Spleen (tissue), 11 donors: ENCODE measurements at regions not wholly inside any gene's neighbourhood (a gene's known extent, or its start where the extent isn't known, plus 50 kb on each side); places are given as distances from the start of the nearest gene placed in this dataset.

Experiments used
- DNase-seq: peaks from one replicate; pipeline ENCODE4 v3.0.0-alpha.2; 2020
- H3K27ac ChIP-seq, 8 donors: fragments of 200-600 bp; sonication (generic) in 7 of 8; 1 replicate in 4 of 8; 2 replicates in 4 of 8; pipeline versions ENCODE4 v1.5.0 to v1.8.0; 2016 to 2021; ENCODE audit warnings: inconsistent platforms in 4 of 8, mild to moderate bottlenecking in 4 of 8, moderate library complexity in 1 of 8
- H3K27me3 ChIP-seq, 7 donors: fragments of 200-600 bp; sonication (generic) in 6 of 7; replicated peaks in 1 of 7; 1 replicate in 4 of 7; 2 replicates in 3 of 7; pipeline versions ENCODE4 v1.5.0 to v1.8.0; 2016 to 2021; ENCODE audit warnings: inconsistent platforms in 3 of 7, mild to moderate bottlenecking in 1 of 7
- H3K36me3 ChIP-seq, 6 donors: fragments of 200-600 bp; sonication (generic) in 5 of 6; 1 replicate in 4 of 6; 2 replicates in 2 of 6; pipeline versions ENCODE4 v1.5.0 to v1.8.0; 2016 to 2021; ENCODE audit warnings: inconsistent platforms in 2 of 6
- H3K4me1 ChIP-seq, 6 donors: fragments of 200-600 bp; sonication (generic) in 5 of 6; 1 replicate in 3 of 6; 2 replicates in 3 of 6; pipeline versions ENCODE4 v1.5.0 to v1.8.0; 2016 to 2021; ENCODE audit warnings: inconsistent platforms in 3 of 6
- H3K4me3 ChIP-seq, 8 donors: fragments of 200-600 bp; sonication (generic) in 7 of 8; 1 replicate in 4 of 8; 2 replicates in 4 of 8; pipeline versions ENCODE4 v1.5.0 to v1.8.0; 2016 to 2021; ENCODE audit warnings: inconsistent platforms in 4 of 8, mild to moderate bottlenecking in 4 of 8, moderate library complexity in 2 of 8
- H3K9me3 ChIP-seq, 8 donors: fragments of 200-600 bp; sonication (generic) in 7 of 8; 1 replicate in 4 of 8; 2 replicates in 4 of 8; pipeline versions ENCODE4 v1.5.0 to v1.8.0; 2016 to 2021; ENCODE audit warnings: inconsistent platforms in 4 of 8
- POLR2A ChIP-seq, 3 donors: fragments of 450-650 bp; IDR thresholded peaks; one replicate each; pipeline ENCODE4 v1.5.1; 2017; ENCODE audit warnings: antibody characterized with exemption in 3 of 3, mild to moderate bottlenecking in 1 of 3
- POLR2AphosphoS5 ChIP-seq, 3 donors: sonication (generic); formaldehyde crosslinking; IDR thresholded peaks; one replicate each; pipeline ENCODE4 v1.5.1; 2017; ENCODE audit warnings: antibody characterized with exemption in 3 of 3
- WGBS, 5 donors: extraction: QIAGEN DNeasy Blood & Tissue Kit in 3 of 5; methylation state at CpG; one replicate each; pipeline versions ENCODE4 v1.1.5 to v1.1.7; 2013 to 2018; 5-methylcytosine and 5-hydroxymethylcytosine counted together
- intact Hi-C: fragments of 100-400 bp; cut with DNase I; formaldehyde crosslinking; loops from one replicate; pipeline ENCODE4 v1.15.0; 2023; ENCODE audit warnings: low total_unique reads
- TF ChIP-seq, protein P1 (sequence below), 11 experiments: fragments of 200-600 bp in 7 of 11; fragments of 450-650 bp in 4 of 11; sonication (generic) in 4 of 11; IDR thresholded peaks in 8 of 11; conservative IDR thresholded peaks in 3 of 11; 1 replicate in 7 of 11; 2 replicates in 4 of 11; pipeline versions ENCODE4 v1.4.0 to v1.8.0; 2016 to 2021; ENCODE audit warnings: antibody characterized with exemption in 11 of 11, inconsistent platforms in 4 of 11, mild to moderate bottlenecking in 1 of 11
- donor health status: healthy with polysubstance abuse.
- donor health status: DM: no; HTN: no; CAD: no; lungs with moderate emphysema.
- donor health status: DM: no; HTN: no; CAD: no.
- donor health status: Bipolar disorder and iron deficiency.
- donor health status: healthy.
- donor health status: DM: no; HTN: no; CAD: no.
- donor health status: DM: yes; HTN: yes; CAD: no.

DNA sequence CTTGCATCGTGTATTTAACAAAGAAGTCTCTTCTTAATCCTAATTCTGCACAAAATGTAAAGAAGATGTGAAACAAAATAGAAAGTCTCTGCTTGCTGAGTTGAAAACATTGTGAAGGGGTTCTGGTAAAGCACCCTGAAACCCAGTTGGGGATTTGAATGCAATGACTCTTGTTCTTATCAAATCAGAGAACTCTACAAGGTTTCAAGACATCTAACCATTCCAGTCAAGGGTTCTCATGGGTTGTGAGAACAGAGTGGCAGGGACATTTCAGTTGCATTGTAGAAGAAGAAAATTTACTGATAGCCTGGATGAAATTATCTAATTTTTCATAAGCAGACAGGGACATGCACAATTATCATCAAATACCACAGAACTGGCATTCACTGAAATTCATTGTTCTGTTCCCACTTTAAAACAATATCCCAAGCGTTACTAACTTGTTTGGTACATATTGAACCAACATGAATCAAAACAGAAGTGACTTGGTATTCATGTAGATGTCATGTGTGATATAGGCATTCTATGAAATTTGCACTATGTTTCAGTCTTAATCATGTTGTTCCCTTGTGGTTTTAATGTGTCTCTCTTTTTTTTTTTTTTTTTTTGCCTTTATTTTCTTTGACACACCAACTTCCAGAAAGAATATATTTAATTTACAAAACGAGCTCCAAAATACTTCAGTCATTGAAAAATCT, 563.3 kb downstream of the IRX1 start:
- no peaks in the 10 kb centered on the region for H3K4me1 ChIP-seq
- H3K27ac ChIP-seq, result no peak overlapping the region
- intact Hi-C loops, result no loop called here
- peaks cover 0 to 4% (median 0%) of the 10 kb centered on the region in 8 donors for H3K9me3 ChIP-seq
- no peaks in the 10 kb centered on the region for H3K27me3 ChIP-seq
- WGBS, 5 donors, result 58 to 70% (median 63%) methylated on average over 3 of the region's 3 CpGs
- no peak overlapping the region for H3K4me3 ChIP-seq
- H3K36me3 ChIP-seq, result no peaks in the 10 kb centered on the region
- TF ChIP-seq, protein P1, sequence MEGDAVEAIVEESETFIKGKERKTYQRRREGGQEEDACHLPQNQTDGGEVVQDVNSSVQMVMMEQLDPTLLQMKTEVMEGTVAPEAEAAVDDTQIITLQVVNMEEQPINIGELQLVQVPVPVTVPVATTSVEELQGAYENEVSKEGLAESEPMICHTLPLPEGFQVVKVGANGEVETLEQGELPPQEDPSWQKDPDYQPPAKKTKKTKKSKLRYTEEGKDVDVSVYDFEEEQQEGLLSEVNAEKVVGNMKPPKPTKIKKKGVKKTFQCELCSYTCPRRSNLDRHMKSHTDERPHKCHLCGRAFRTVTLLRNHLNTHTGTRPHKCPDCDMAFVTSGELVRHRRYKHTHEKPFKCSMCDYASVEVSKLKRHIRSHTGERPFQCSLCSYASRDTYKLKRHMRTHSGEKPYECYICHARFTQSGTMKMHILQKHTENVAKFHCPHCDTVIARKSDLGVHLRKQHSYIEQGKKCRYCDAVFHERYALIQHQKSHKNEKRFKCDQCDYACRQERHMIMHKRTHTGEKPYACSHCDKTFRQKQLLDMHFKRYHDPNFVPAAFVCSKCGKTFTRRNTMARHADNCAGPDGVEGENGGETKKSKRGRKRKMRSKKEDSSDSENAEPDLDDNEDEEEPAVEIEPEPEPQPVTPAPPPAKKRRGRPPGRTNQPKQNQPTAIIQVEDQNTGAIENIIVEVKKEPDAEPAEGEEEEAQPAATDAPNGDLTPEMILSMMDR (IDR thresholded peaks at IDR 0.05 in 8 of 11, conservative IDR thresholded peaks at IDR 0.05 in 3 of 11), result no peak
- TF ChIP-seq POLR2A (IDR thresholded peaks at IDR 0.05) (no peak), POLR2AphosphoS5 (IDR thresholded peaks at IDR 0.05) (no peak)
- no peak for DNase-seq

DNA sequence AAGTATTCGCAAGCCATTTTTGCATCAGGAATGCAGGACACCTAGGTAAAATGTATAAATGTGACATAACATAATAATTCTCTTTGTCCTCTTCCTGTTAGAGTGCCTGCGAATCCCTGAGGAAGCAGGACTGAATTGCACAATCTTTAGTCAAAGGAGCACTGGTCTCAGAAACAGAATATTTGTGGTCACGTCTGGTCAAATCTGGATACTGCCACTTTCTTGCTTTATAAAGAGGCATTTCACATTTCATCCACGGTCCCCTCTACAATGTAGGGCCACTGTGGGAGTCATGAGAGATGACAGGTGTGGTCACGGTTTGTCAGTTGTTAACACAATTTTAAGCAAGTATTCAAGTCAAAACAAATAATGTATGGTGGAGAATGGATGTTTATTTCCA, 564.0 kb downstream of the IRX1 start:
- intact Hi-C loops, result no loop called here
- 75 to 82% (median 76%) methylated on average over 5 of the region's 5 CpGs for WGBS, 5 donors
- Histone ChIP-seq H3K4me1 (no peaks in the 10 kb centered on the region), H3K27me3 (no peaks in the 10 kb centered on the region), H3K36me3 (no peaks in the 10 kb centered on the region), H3K9me3 (peaks cover 0 to 4% (median 0%) of the 10 kb centered on the region in 8 donors), H3K27ac (no peak overlapping the region), H3K4me3 (no peak overlapping the region)
- DNase-seq, result no peak
- TF ChIP-seq POLR2AphosphoS5 (IDR thresholded peaks at IDR 0.05) (no peak), POLR2A (IDR thresholded peaks at IDR 0.05) (no peak)
- TF ChIP-seq, protein P1 (IDR thresholded peaks at IDR 0.05 in 8 of 11, conservative IDR thresholded peaks at IDR 0.05 in 3 of 11), result no peak

DNA sequence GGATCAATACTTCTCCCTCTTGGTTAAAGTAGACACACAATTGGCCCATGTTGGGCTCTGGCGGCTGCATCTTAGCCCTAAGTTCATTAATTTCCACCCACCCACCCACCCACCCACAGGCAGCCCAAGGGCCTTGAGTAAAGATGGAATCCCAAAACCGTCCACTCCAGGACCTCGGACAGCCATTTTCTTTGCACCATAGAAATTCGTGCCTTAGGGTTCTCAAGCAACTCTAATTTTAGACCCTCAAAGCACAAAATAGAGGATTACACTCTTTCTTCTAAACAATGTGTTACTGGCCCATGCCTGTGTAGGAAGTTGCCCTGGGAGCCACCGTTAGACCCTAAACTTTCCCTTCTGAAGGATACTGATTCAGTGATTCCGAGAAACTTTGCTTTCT, 568.5 kb downstream of the IRX1 start:
- intact Hi-C loops, result no loop called here
- Histone ChIP-seq H3K4me3 (no peak overlapping the region), H3K4me1 (no peaks in the 10 kb centered on the region), H3K27ac (no peak overlapping the region), H3K27me3 (no peaks in the 10 kb centered on the region), H3K36me3 (no peaks in the 10 kb centered on the region), H3K9me3 (no peaks in the 10 kb centered on the region)
- DNase-seq, result no peak
- TF ChIP-seq POLR2A (IDR thresholded peaks at IDR 0.05), result no peak
- TF ChIP-seq POLR2AphosphoS5 (IDR thresholded peaks at IDR 0.05), result no peak
- TF ChIP-seq, protein P1 (IDR thresholded peaks at IDR 0.05 in 8 of 11, conservative IDR thresholded peaks at IDR 0.05 in 3 of 11), result no peak
- 83 to 92% (median 88%) methylated on average over 6 of the region's 6 CpGs for WGBS, 5 donors

DNA sequence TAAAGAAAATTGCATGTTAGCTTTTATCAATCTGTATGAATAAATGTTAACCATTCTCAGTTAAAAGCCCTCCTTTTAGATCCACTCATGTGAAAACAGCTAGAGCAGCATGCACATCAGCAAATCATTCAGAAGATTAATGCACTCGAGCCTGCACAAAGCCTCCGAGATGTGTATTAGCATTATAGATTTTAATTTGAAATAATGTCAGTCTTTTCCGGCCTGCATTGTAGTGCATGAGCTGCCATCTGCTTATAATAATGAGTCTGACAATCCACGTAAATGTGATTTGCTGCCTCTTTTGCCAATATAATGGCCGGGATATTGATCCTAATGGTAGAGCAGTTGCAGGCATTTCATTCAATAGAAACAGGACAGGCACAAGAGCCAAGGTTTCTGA, 585.1 kb downstream of the IRX1 start:
- Histone ChIP-seq H3K27me3 (no peaks in the 10 kb centered on the region), H3K4me3 (no peak overlapping the region), H3K4me1 (no peaks in the 10 kb centered on the region), H3K27ac (no peak overlapping the region), H3K36me3 (no peaks in the 10 kb centered on the region), H3K9me3 (peaks cover 0 to 52% (median 34%) of the 10 kb centered on the region in 8 donors)
- 66 to 86% (median 79%) methylated on average over 5 of the region's 5 CpGs for WGBS, 5 donors
- TF ChIP-seq, protein P1 (IDR thresholded peaks at IDR 0.05 in 8 of 11, conservative IDR thresholded peaks at IDR 0.05 in 3 of 11), result no peak
- intact Hi-C loops, result no loop called here
- DNase-seq, result no peak
